Fibroblast of villous mesenchyme (primary cell): ENCODE measurements at regions not wholly inside any gene's neighbourhood (a gene's known extent, or its start where the extent isn't known, plus 50 kb on each side); places are given as distances from the start of the nearest gene placed in this dataset.
"Not testable (repeated sequence)": the region's sequence is repeated elsewhere in the genome, so short reads cannot be mapped to it uniquely, and the experiment has no call there.

Experiments used
- DNase-seq: peaks from one replicate; pipeline ENCODE4 v3.0.0-alpha.2; 2010; ENCODE audit warnings: low read depth
- H3K4me3 ChIP-seq: 2 replicates; pipeline ENCODE4 v1.5.1; 2011; ENCODE audit warnings: low read depth, mild to moderate bottlenecking, low read length
- CTCF ChIP-seq: IDR thresholded peaks from 2 replicates; pipeline ENCODE4 v1.5.1; 2012; ENCODE audit warnings: low read depth, mild to moderate bottlenecking, low read length; ENCODE audit not compliant: insufficient read depth

GRCh38 chr7:81839708-81840369 lies 70.0 kb upstream of the HGF start:
- TF ChIP-seq CTCF: no peak
- H3K4me3 ChIP-seq: no peak overlapping the region

GRCh38 chr7:81833401-81833800 lies 63.6 kb upstream of the HGF start:
- peak; percentile 58 for DNase-seq
- no peak overlapping the region for H3K4me3 ChIP-seq
- TF ChIP-seq CTCF: no peak

More at GRCh38 chr7:81839708-81840369, 70.0 kb upstream of the HGF start:
- no peak for DNase-seq

GRCh38 chr7:81831883-81832282 lies 62.0 kb upstream of the HGF start:
- TF ChIP-seq CTCF: no peak
- no peak overlapping the region for H3K4me3 ChIP-seq
- no peak for DNase-seq

GRCh38 chr7:81829511-81829910 lies 59.7 kb upstream of the HGF start:
- H3K4me3 ChIP-seq, DNase-seq: not testable (repeated sequence)

GRCh38 chr7:81822811-81823210 lies 53.0 kb upstream of the HGF start:
- H3K4me3 ChIP-seq: no peak overlapping the region
- TF ChIP-seq CTCF: no peak
- no peak for DNase-seq

- no peak overlapping the region for H3K4me3 ChIP-seq
- DNase-seq: no peak
- TF ChIP-seq CTCF: no peak
These were observed 50.0 kb upstream of the HGF start for GRCh38 chr7:81819861-81820260.
